SK-N-MC (cell line): ENCODE measurements at regions not wholly inside any gene's neighbourhood (a gene's known extent, or its start where the extent isn't known, plus 50 kb on each side); places are given as distances from the start of the nearest gene placed in this dataset.
"Not testable (repeated sequence)": the region's sequence is repeated elsewhere in the genome, so short reads cannot be mapped to it uniquely, and the experiment has no call there.

Experiments
- DNase-seq: peaks from one replicate; pipeline ENCODE4 v3.0.0-alpha.2; 2011; ENCODE audit warnings: low read depth, low spot score
- H3K27ac ChIP-seq: fragments of 200-600 bp; sonication (generic); 2 replicates; pipeline ENCODE4 v1.5.1; 2016; ENCODE audit warnings: mixed run types
- H3K36me3 ChIP-seq: fragments of 200-600 bp; sonication (generic); 2 replicates; pipeline ENCODE4 v1.6.1; 2017; ENCODE audit warnings: antibody characterized with exemption, low read length, mixed read lengths; ENCODE audit not compliant: insufficient read depth
- H3K4me3 ChIP-seq: fragments of 200-600 bp; sonication (generic); 2 replicates; pipeline ENCODE4 v1.5.1; 2016
- H3K9ac ChIP-seq: fragments of 200-600 bp; sonication (generic); 2 replicates; pipeline ENCODE4 v1.8.0; 2017; ENCODE audit warnings: mixed run types, mixed read lengths; ENCODE audit not compliant: insufficient read length
- H3K9me3 ChIP-seq: fragments of 200-600 bp; sonication (generic); 2 replicates; pipeline ENCODE4 v1.6.1; 2017; ENCODE audit warnings: low read depth, mild to moderate bottlenecking, antibody characterized with exemption, low read length, moderate library complexity, mixed read lengths
- EZH2 ChIP-seq: fragments of 200-600 bp; sonication (generic); IDR thresholded peaks from one replicate; pipeline ENCODE4 v1.6.1; 2017; ENCODE audit warnings: antibody characterized with exemption
- FOXP2 ChIP-seq: optimal IDR thresholded peaks from 2 replicates; pipeline ENCODE3; 2011; ENCODE audit warnings: mild to moderate bottlenecking, moderate library complexity; ENCODE audit not compliant: insufficient read depth; ENCODE audit errors: extremely low read length, control extremely low read depth
- POLR2AphosphoS5 ChIP-seq: IDR thresholded peaks from 2 replicates; pipeline ENCODE4 v1.6.1; 2012; ENCODE audit warnings: mild to moderate bottlenecking, low read depth, low read length, borderline replicate concordance

GRCh38 chr4:81590596-81590995 is 118.9 kb upstream of the RASGEF1B start:
- Histone ChIP-seq H3K36me3 (no peaks in the 10 kb centered on the region), H3K9ac (no peak overlapping the region), H3K27ac (no peak overlapping the region), H3K9me3 (no peaks in the 10 kb centered on the region), H3K4me3 (no peak overlapping the region)
- DNase-seq, result no peak
- no peak for TF ChIP-seq EZH2
- TF ChIP-seq POLR2AphosphoS5, result no peak
- no peak for TF ChIP-seq FOXP2

- TF ChIP-seq FOXP2, result no peak
- TF ChIP-seq EZH2, result no peak
- no peak for TF ChIP-seq POLR2AphosphoS5
- H3K4me3 ChIP-seq, result no peak overlapping the region
- H3K9ac ChIP-seq, result no peak overlapping the region
- no peak overlapping the region for H3K27ac ChIP-seq
- no peaks in the 10 kb centered on the region for H3K9me3 ChIP-seq
- H3K36me3 ChIP-seq, result no peaks in the 10 kb centered on the region
- no peak for DNase-seq
Observed at GRCh38 chr4:81589262-81589661, 117.6 kb upstream of the RASGEF1B start.

- no peak for DNase-seq
- Histone ChIP-seq H3K9ac (no peak overlapping the region), H3K27ac (no peak overlapping the region), H3K9me3 (no peaks in the 10 kb centered on the region), H3K4me3 (no peak overlapping the region), H3K36me3 (no peaks in the 10 kb centered on the region)
- TF ChIP-seq POLR2AphosphoS5, result no peak
Observed at GRCh38 chr4:81586706-81587105, 115.0 kb upstream of the RASGEF1B start.

DNA sequence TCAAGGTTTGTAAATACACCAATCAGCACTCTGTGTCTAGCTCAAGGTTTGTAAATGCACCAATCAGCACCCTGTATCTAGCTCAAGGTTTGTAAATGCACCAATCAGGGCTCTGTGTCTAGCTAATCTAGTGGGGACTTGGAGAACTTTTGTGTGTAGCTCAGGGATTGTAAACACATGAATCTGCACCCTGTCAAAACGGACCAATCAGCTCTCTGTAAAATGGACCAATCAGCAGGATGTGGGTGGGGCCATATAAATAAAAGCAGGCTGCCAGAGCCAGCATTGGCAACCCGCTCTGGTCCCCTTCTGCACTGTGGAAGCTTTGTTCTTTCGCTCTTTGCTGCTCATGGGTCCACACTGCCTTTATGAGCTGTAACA is 109.3 kb upstream of the RASGEF1B start:
- H3K9ac ChIP-seq, H3K36me3 ChIP-seq, DNase-seq, H3K9me3 ChIP-seq, H3K27ac ChIP-seq, H3K4me3 ChIP-seq: not testable (repeated sequence)

DNA sequence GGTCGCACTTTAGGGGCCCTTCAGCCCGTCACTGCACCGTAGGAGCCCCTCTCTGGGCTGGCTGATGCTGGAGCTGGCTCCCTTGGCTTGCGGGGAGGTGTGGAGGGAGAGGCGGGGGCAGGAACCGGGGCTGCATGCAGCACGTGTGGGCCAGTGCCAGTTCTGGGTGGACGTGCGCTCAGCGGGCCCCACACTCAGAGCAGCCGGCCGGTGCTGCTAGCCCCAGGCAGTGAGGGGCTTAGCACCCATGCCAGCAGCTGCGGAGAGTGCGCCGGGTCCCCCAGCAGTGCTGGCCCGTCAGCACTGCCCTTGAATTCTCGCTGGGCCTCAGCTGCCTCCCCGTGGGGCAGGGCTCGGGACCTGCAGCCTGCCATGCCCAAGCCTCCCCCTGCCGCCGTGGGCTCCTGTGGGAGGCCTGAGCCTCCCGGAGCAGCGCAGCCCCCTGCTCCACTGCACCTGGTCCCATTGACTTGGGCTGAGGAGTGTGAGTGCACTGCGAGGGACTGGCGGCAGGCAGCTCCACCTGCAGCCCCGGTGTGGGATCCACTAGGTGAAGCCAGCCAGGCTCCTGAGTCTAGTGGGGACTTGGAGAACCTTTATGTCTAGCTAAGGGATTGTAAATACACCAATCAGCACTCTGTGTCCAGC is 108.8 kb upstream of the RASGEF1B start:
- no peak for DNase-seq
- H3K27ac ChIP-seq, result no peak overlapping the region
- no peaks in the 10 kb centered on the region for H3K36me3 ChIP-seq
- no peak overlapping the region for H3K4me3 ChIP-seq
- no peaks in the 10 kb centered on the region for H3K9me3 ChIP-seq
- TF ChIP-seq EZH2 (no peak), FOXP2 (no peak), POLR2AphosphoS5 (no peak)
- no peak overlapping the region for H3K9ac ChIP-seq

DNA sequence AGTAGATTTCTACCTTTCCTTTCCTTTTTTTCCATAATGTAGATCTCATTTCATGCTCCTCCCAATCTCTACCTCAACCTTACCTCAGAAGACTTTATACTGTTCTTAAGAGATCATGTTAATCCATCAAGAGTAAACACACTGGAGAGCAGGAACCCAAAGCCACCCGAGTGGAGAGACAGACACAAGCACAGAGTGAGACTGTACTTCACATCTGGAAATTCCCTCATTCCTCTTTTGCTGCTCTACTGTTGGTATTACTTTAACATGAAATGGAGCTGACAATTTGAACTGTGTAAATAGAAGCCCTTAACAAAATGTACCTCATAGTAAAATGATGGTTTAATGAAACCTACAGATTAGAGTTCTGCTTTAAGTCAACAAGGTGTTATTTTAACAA is 105.7 kb upstream of the RASGEF1B start:
- H3K36me3 ChIP-seq, result no peaks in the 10 kb centered on the region
- TF ChIP-seq EZH2 (no peak), POLR2AphosphoS5 (no peak), FOXP2 (no peak)
- no peak overlapping the region for H3K4me3 ChIP-seq
- no peak overlapping the region for H3K27ac ChIP-seq
- no peaks in the 10 kb centered on the region for H3K9me3 ChIP-seq
- H3K9ac ChIP-seq, result no peak overlapping the region
- DNase-seq, result no peak

DNA sequence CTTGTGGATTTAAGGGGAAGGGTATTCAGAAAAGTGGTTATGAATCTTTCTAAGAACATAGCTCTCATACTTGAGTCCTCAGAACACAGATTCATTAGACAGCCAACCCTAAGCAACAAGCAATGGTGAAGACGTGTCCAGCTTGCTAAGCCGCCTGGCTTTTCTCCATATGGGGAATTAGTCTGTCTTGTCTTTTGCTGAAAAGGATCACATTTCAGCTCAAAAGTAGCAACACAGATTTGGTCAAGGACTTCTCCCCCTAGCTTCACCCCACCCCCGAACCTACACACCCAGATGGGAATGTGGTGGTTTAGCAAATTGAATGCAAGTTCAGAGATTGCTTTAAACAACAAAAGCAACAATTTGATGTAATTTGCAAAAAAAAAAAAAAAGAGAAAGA is 103.3 kb upstream of the RASGEF1B start:
- Histone ChIP-seq H3K9ac (no peak overlapping the region), H3K27ac (no peak overlapping the region), H3K4me3 (no peak overlapping the region), H3K36me3 (no peaks in the 10 kb centered on the region), H3K9me3 (no peaks in the 10 kb centered on the region)
- no peak for DNase-seq
- no peak for TF ChIP-seq EZH2
- TF ChIP-seq POLR2AphosphoS5, result no peak
- no peak for TF ChIP-seq FOXP2

GRCh38 chr4:81573840-81574239 is 102.1 kb upstream of the RASGEF1B start:
- no peak for DNase-seq
- H3K27ac ChIP-seq, result no peak overlapping the region
- TF ChIP-seq POLR2AphosphoS5 (no peak), FOXP2 (no peak), EZH2 (no peak)
- H3K9ac ChIP-seq, result no peak overlapping the region
- H3K9me3 ChIP-seq, result no peaks in the 10 kb centered on the region
- H3K4me3 ChIP-seq, result no peak overlapping the region
- H3K36me3 ChIP-seq, result no peaks in the 10 kb centered on the region

DNA sequence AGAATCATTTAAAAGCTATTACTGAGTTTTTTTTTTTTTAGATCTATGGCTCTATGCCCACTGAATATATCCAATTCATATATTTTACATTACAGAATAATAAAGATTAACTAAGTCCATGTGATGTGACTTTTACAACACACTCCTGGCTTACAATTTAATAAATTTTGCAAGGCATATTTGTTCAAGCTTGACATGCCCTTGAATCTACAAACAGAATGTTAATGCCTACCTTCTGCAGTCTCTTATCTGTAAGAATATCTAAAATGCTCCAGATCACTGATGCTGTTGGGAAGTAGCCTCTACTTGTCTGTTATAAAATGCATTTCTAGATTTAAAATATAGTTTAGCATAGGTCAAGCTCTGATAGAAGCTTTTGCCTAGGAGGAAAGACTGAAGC is 100.7 kb upstream of the RASGEF1B start:
- no peak overlapping the region for H3K27ac ChIP-seq
- DNase-seq, result no peak
- no peak overlapping the region for H3K9ac ChIP-seq
- H3K9me3 ChIP-seq, result no peaks in the 10 kb centered on the region
- H3K4me3 ChIP-seq, result no peak overlapping the region
- no peak for TF ChIP-seq EZH2
- no peak for TF ChIP-seq FOXP2
- no peak for TF ChIP-seq POLR2AphosphoS5
- H3K36me3 ChIP-seq, result no peaks in the 10 kb centered on the region
